CD14-positive monocyte (primary cell): ENCODE measurements at regions not wholly inside any gene's neighbourhood (a gene's known extent, or its start where the extent isn't known, plus 50 kb on each side); places are given as distances from the start of the nearest gene placed in this dataset.
A peak's percentile ranks its signal among the peaks of the same experiment; 100 is the strongest.

ENCODE experiments used
- DNase-seq, 3 donors: peaks; one replicate each; pipeline ENCODE4 v3.0.0-alpha.2; 2011 to 2022
- H2AFZ ChIP-seq: 2 replicates; pipeline ENCODE4 v1.6.0; 2012; ENCODE audit warnings: mild to moderate bottlenecking, low read depth, low read length, inconsistent platforms; ENCODE audit not compliant: insufficient read depth, poor library complexity, severe bottlenecking
- H3K27ac ChIP-seq, 2 donors: 1 replicate in 1 of 2; 2 replicates in 1 of 2; pipeline ENCODE4 v1.5.1; 2012 to 2013; ENCODE audit warnings: low read length in 2 of 2, control low read depth in 1 of 2, inconsistent platforms in 1 of 2, low read depth in 1 of 2, mild to moderate bottlenecking in 1 of 2
- H3K27me3 ChIP-seq, 2 donors: one replicate each; pipeline versions ENCODE4 v1.6.0 to v1.6.1; 2011 to 2013; ENCODE audit warnings: low read length in 2 of 2; ENCODE audit not compliant: control insufficient read depth in 2 of 2, insufficient read depth in 2 of 2
- H3K36me3 ChIP-seq, 2 donors: replicated peaks in 1 of 2; 1 replicate in 1 of 2; 2 replicates in 1 of 2; pipeline versions ENCODE4 v1.5.1 to v1.6.1; 2012 to 2013; ENCODE audit warnings: low read length in 2 of 2, control low read depth in 1 of 2, inconsistent platforms in 1 of 2, mild to moderate bottlenecking in 1 of 2; ENCODE audit not compliant: insufficient read depth in 2 of 2, control insufficient read depth in 1 of 2
- H3K4me1 ChIP-seq, 2 donors: 1 replicate in 1 of 2; 2 replicates in 1 of 2; pipeline versions ENCODE4 v1.5.1 to v1.6.1; 2012 to 2013; ENCODE audit warnings: low read length in 2 of 2, control low read depth in 1 of 2, inconsistent platforms in 1 of 2, mild to moderate bottlenecking in 1 of 2, moderate library complexity in 1 of 2; ENCODE audit not compliant: insufficient read depth in 2 of 2, control insufficient read depth in 1 of 2
- H3K4me2 ChIP-seq: replicated peaks from 2 replicates; pipeline ENCODE3; 2012; ENCODE audit warnings: low read length, moderate library complexity, mild to moderate bottlenecking; ENCODE audit not compliant: poor library complexity, severe bottlenecking; ENCODE audit errors: extremely low read depth
- H3K4me3 ChIP-seq, 3 experiments: fragments of 200-600 bp in 1 of 3; sonication (generic) in 1 of 3; replicated peaks in 1 of 3; 1 replicate in 2 of 3; 2 replicates in 1 of 3; pipeline ENCODE4 v1.5.1; 2011 to 2013; ENCODE audit warnings: low read length in 3 of 3, mild to moderate bottlenecking in 3 of 3, control low read depth in 2 of 3, low read depth in 2 of 3, inconsistent platforms in 1 of 3, moderate library complexity in 1 of 3
- H3K79me2 ChIP-seq: 2 replicates; pipeline ENCODE4 v1.6.0; 2012; ENCODE audit warnings: mild to moderate bottlenecking, control low read depth, inconsistent platforms, low read length, moderate library complexity; ENCODE audit not compliant: insufficient read depth
- H3K9ac ChIP-seq: 2 replicates; pipeline ENCODE4 v1.6.0; 2017; ENCODE audit warnings: low read length, mild to moderate bottlenecking; ENCODE audit not compliant: insufficient read depth, poor library complexity, severe bottlenecking
- H3K9me3 ChIP-seq, 2 donors: replicated peaks in 1 of 2; 1 replicate in 1 of 2; 2 replicates in 1 of 2; pipeline versions ENCODE4 v1.5.1 to v1.6.1; 2012 to 2013; ENCODE audit warnings: low read length in 2 of 2, control low read depth in 1 of 2; ENCODE audit not compliant: control insufficient read depth in 1 of 2, insufficient read depth in 1 of 2
- H4K20me1 ChIP-seq: 2 replicates; pipeline ENCODE4 v1.6.0; 2012; ENCODE audit warnings: mild to moderate bottlenecking, low read length, control low read depth, moderate library complexity; ENCODE audit not compliant: insufficient read depth
- H3K27ac Mint-ChIP-seq, 7 donors: one replicate each; pipeline ENCODE4 v1.8.0; 2020; ENCODE audit warnings: mild to moderate bottlenecking in 7 of 7, mixed read lengths in 7 of 7, moderate library complexity in 6 of 7, inconsistent platforms in 2 of 7
- H3K27me3 Mint-ChIP-seq, 3 donors: one replicate each; pipeline ENCODE4 v1.8.0; 2021 to 2022; ENCODE audit warnings: low read depth in 3 of 3, mild to moderate bottlenecking in 3 of 3, mixed read lengths in 3 of 3, moderate library complexity in 3 of 3, inconsistent platforms in 1 of 3
- H3K36me3 Mint-ChIP-seq, 2 donors: one replicate each; pipeline ENCODE4 v1.8.0; 2020; ENCODE audit warnings: mixed read lengths in 2 of 2, inconsistent platforms in 1 of 2, mild to moderate bottlenecking in 1 of 2
- H3K4me1 Mint-ChIP-seq: one replicate; pipeline ENCODE4 v1.8.0; 2020; ENCODE audit warnings: mild to moderate bottlenecking, mixed read lengths
- H3K4me3 Mint-ChIP-seq, 2 donors: one replicate each; pipeline ENCODE4 v1.8.0; 2020; ENCODE audit warnings: mild to moderate bottlenecking in 2 of 2, mixed read lengths in 2 of 2, moderate library complexity in 1 of 2
- H3K9me3 Mint-ChIP-seq, 7 donors: one replicate each; pipeline ENCODE4 v1.8.0; 2020 to 2022; ENCODE audit warnings: mixed read lengths in 7 of 7, mild to moderate bottlenecking in 6 of 7, moderate library complexity in 6 of 7, inconsistent platforms in 2 of 7
- CTCF ChIP-seq: fragments of 200-600 bp; IDR thresholded peaks from one replicate; pipeline ENCODE4 v1.8.0; 2022; ENCODE audit warnings: antibody characterized with exemption, mild to moderate bottlenecking
- WGBS: methylation state at CpG from one replicate; pipeline ENCODE4 v1.1.5; 2013; ENCODE audit warnings: missing lambda C conversion rate; ENCODE audit not compliant: insufficient coverage; 5-methylcytosine and 5-hydroxymethylcytosine counted together
- intact Hi-C, 2 donors: fragments of 100-400 bp; cut with micrococcal nuclease; formaldehyde crosslinking; loops; one replicate each; pipeline versions ENCODE4 v1.15.0 to v1.15.1; 2023

GRCh38 chr12:13666806-13667205 lies 314.6 kb downstream of the GRIN2B start:
- Histone ChIP-seq H3K9me3 (no peaks in the 10 kb centered on the region), H3K27me3 (no peaks in the 10 kb centered on the region), H2AFZ (no peak overlapping the region), H3K36me3 (no peaks in the 10 kb centered on the region), H4K20me1 (no peaks in the 10 kb centered on the region), H3K27ac (no peak overlapping the region), H3K4me3 (no peak overlapping the region), H3K79me2 (no peaks in the 10 kb centered on the region), H3K4me2 (no peak overlapping the region), H3K4me1 (no peaks in the 10 kb centered on the region), H3K9ac (no peak overlapping the region)
- Mint-ChIP-seq H3K27me3 (peaks cover 3 to 7% (median 4%) of the 10 kb centered on the region in 3 donors), H3K4me3 (no peak overlapping the region), H3K27ac (no peak overlapping the region), H3K4me1 (no peaks in the 10 kb centered on the region), H3K9me3 (no peaks in the 10 kb centered on the region), H3K36me3 (no peaks in the 10 kb centered on the region)
- no peak for TF ChIP-seq CTCF
- intact Hi-C loops = no loop called here
- no peak for DNase-seq
- no CpG with 5 or more reads among the region's 2 CpGs for WGBS

GRCh38 chr12:13661005-13661887 lies 320.2 kb downstream of the GRIN2B start:
- Histone ChIP-seq H3K9me3 (no peaks in the 10 kb centered on the region), H3K4me1 (no peaks in the 10 kb centered on the region), H3K4me2 (no peak overlapping the region), H3K27ac (no peak overlapping the region), H4K20me1 (no peaks in the 10 kb centered on the region), H2AFZ (no peak overlapping the region), H3K79me2 (no peaks in the 10 kb centered on the region), H3K27me3 (peaks cover 0 to 3% of the 10 kb centered on the region in 2 donors), H3K9ac (no peak overlapping the region), H3K36me3 (no peaks in the 10 kb centered on the region), H3K4me3 (no peak overlapping the region)
- H3K9me3 Mint-ChIP-seq = peaks cover 0 to 2% (median 0%) of the 10 kb centered on the region in 7 donors
- WGBS = 50% methylated on average over 2 of the region's 11 CpGs
- DNase-seq = no peak
- peaks cover 5 to 7% (median 6%) of the 10 kb centered on the region in 3 donors for H3K27me3 Mint-ChIP-seq
- TF ChIP-seq CTCF = peak; percentile 65
- peaks cover 3% of the 10 kb centered on the region for H3K4me1 Mint-ChIP-seq
- H3K27ac Mint-ChIP-seq = no peak overlapping the region
- no peaks in the 10 kb centered on the region for H3K36me3 Mint-ChIP-seq
- H3K4me3 Mint-ChIP-seq = no peak overlapping the region
- intact Hi-C loops = no loop called here
